GM18520 (cell line): ENCODE measurements at regions not wholly inside any gene's neighbourhood (a gene's known extent, or its start where the extent isn't known, plus 50 kb on each side); places are given as distances from the start of the nearest gene placed in this dataset.
"Not testable (repeated sequence)": the region's sequence is repeated elsewhere in the genome, so short reads cannot be mapped to it uniquely, and the experiment has no call there.

Experiments
- ATAC-seq: cut with Tn5 transposase; IDR thresholded peaks from one replicate; pipeline ENCODE4 v1.9.1; 2021; ENCODE audit not compliant: unreplicated experiment

DNA sequence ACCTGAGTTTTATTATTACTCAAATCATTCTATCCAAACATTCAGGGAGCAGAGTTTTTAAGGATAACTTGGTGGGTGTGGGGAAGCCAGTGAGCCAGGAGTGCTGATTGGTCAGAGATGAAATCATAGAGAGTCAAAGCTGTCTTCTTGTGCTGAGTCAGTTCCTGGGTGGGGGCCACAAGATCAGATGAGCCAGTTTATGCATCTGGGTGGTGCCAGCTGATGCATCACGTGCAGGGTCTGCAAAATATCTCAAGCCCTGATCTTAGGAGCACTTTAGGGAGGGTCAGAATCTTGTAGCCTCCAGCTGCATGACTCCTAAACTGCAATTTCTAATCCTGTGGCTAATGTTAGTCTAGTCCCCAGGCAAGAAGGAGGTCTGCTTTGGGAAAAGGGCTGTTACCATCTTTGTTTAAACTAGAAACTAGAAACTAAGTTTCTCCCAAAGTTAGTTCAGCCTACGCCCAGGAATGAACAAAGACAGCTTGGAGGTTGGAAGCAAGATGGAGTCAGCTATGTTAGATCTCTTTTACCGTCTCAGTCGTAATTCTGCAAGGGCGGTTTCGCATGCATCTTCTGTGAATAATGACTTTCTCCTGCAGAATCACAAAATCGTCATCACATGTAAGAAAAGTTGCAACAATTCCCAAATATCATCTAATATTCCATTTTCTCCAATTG, 97.5 kb downstream of the ZNF664 start:
- ATAC-seq: not testable (repeated sequence)

DNA sequence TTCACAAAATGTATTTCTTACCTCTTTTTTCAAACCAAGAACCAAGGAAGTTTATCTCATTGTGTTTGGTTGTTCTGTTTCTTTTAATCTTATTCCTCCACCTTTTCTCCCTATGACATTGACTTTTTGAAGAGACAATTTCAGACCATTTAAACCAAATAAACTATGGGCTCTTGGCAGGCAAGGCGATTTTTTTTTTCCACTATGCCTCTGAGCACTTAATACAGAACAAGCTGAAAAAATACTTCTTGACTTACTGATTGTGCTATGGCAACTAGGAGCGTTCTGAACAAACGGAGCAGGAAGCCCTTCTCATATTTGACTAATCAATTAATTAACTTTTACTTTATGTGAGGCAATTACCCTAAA, 98.0 kb downstream of the ZNF664 start:
- ATAC-seq: no peak

DNA sequence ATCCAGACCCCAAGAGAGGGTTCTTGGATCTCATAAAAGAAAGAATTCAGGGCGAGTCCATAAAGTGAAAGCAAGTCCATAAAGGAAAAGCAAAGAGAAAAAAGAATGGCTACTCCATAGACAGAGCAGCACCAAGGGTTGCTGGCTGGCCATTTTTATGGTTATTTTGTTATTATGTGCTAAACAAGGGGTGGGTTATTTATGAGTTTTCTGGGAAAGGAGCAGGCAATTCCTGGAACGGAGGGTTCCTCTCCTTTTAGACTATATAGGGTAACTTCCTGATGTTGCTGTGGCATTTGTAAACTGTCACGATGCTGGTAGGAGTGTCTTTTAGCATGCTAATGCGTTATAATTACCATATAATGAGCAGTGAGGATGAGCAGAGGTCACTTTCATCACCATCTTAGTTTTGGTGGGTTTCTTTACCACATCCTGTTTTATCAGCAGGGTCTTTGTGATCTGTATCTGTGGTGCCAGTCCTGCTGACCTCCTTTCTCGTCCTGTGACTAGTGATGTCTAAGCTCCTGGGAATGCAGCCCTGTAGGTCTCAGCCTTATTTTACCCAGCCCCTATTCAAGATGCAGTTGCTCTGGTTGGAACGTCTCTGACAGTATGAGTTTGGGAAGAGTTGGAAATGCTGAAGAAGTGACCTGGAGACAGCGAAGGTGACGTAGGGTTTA, 100.5 kb downstream of the ZNF664 start:
- ATAC-seq: no peak

DNA sequence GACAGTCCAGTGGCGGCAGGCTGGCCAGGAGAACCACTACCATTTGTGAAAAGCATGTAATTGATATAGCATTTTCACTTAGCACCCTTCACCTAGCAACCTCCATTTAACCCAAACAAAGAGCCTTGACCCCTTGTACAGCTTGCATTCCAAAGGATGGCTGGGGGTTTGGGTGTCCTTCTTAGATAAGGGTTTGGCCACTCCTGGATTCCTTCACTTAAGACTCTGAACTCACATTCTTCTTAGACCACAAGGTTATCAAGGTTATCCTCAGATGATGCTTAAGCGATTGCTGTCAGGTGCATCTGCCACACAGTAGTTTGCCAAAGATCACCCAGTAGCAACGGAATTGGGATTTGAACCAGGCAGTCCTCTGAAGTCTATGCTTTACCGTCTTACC, 102.8 kb downstream of the ZNF664 start:
- ATAC-seq: no peak

DNA sequence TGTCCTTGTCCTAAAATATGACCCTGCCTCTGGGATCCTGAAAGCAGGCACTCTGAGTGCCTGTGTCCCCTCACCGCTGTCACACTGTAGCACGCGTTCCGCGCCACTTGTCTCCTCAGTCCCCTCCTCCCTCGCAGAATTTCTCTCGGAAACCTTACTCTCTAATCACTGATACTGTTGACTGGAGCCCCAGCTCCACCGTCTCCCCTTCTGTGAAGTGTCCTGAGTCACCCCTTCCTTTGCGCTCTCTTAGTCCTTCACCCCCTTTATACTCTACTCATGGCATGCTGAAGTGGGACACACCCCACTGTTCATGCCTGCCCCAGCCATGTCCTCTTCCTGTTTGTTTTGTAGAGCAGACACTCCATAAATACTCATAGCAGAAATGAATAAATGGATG, 104.7 kb downstream of the ZNF664 start:
- no peak for ATAC-seq

DNA sequence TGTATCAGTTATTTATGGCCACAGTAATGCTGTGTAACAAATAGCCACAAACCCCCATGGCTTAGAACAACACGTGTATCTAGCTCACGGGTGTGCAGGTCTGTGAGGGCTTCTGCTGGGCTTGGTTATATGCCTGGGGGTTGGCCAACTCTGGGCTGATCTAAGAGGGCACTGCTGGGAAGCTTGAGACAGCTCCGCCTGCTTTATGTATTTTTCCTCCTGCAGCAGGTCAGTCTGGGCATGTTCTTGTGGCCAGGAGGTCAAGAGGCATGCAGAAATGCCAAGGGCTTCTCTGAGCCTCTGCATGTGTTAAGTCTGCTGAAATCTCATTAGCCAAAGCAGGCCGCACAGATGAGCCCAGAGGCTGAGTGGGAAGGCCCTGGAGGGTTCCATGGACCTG, 105.8 kb downstream of the ZNF664 start:
- no peak for ATAC-seq

DNA sequence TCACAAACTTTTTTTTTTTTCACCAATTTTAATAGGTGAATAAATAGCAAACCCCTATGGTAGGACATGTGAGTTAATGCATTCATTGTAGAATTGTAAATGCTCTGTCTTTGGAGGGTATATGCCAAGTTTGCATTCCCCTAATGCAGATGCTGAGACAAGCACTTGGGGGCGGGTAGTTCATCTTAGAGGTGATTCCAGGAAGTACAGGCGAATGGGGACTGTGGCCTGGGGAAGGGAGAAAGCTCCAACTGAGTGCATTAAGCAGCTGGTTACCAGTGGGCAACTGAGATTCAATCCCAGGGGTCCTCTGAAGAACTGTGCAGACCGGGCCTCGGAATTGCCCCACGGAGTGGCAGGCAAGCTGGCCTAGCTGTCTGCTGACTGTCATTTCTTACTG, 107.6 kb downstream of the ZNF664 start:
- no peak for ATAC-seq

DNA sequence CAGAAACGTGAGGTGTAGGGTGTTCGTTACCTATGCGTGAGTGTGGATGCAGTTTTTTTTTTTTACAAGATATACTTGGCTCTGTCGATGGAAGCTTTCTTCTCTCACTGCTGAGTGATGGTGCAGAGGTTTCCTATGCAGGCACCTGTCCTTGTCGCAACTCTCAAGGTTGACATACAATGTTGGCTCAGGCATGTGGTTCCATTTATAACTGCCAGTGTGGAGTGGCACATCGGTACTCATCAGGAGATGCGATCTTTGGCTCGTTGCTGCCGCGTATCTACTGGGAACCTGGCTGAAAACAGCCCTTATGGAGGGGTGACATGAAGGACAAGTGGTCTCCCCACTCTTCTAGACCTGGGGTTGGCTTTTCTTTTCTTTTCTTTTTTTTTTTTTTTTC, 109.0 kb downstream of the ZNF664 start:
- no peak for ATAC-seq

DNA sequence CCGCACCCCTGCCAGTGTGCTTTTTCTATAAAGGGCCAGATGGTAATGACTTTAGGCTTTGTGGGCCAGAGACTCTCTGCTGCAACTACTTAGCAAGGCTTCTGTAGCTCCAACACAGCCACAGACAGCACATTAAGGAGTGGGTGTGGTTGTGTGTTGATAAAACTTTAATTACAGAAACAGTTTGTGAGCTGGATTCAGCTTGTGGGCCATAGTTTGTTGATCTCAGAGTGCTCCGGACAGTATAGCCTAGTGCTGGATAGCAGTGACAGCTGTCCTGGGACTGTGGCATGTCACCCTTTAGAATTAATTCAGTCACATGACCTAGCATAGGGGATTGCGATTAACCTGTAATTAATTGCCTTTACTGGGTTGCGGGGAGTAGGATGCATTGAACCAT, 109.7 kb downstream of the ZNF664 start:
- no peak for ATAC-seq

DNA sequence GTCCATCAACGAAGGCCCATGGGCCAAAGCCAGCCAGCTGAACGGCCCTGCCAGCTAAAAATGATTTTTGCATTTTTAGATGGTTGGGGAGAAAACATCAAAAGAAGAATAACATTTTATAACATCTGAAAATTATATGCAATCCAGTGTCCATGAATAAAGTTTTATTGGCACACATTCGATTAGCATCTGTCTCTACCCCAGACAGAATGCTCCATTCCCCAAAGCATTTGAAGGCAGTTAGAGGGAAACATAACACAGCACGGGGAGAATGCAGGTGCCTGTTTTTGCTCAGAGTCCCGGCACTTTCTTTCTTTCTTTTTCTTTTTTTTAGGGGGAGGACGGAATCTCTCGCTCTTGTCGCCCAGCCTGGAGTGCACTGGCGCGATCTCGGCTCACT, 110.7 kb downstream of the ZNF664 start:
- ATAC-seq: no peak

DNA sequence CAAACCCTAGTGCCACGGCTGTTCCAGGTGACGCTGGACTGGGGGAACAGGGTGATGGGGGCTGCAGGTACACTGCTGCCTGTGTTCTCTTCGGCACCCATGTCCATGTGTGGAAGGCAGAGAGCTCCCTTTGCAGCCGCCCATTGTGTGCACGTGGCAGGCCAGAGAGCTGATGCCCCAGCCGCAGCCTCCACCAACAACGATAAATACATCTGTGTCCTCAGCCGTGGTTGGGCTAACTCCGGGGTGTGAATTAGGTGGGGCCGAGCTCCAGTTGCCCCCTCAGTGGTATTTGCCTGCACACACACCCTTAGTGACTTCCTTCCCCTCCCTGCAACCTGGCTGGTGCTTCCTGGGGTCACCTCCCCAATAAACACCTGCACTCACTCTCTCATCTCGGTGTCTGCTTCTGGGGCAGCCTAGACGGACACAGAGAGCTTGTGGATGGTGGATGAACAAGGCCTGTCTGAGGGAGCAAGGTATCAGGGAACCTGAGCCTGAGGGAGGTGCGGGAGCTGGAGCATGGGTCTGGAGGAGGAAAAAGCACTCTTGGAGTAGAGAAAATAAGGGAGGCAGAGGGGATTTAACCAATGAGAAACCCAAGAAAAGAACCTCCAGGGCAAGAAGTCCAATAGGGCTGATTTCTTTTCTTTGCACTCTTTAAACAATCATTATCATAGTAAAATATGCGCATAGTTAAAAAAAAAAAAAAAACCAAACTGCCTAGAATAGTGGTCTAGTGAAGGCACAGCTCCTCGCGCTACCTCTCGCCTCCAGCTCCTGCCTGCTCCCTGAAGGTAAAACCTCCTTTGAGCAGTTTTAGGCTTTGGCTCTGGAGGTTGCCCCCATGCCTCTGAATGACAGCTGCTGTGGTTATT, 112.6 kb downstream of the ZNF664 start:
- ATAC-seq: no peak

DNA sequence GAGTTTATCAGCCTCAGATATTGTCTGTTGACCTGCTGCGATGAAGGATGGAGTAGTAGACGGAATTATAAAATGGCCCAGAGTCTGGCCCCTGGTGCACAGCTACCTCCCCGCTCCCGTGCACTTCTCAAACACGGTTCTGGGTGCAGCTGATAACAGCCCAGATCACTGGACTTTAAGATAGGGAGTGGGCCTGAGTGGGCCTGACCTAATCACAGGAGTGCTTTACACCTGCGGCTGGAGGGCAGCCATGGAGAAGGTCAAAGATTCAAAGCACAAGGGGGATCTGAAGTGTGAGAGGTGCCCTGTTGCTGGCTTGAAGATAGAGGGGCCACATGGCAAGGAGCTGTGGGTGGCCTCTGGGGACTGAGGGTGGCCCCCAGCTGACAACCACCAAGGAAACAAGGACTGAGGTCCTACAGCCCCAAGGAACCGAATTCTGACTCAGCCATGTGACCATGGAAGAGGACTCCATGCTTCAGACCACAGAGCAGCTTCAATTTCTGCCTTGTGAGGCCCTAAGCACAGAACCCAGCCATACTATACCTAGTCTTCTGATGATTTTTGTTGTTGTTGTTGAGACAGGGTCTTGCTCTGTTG, 113.4 kb downstream of the ZNF664 start:
- no peak for ATAC-seq

DNA sequence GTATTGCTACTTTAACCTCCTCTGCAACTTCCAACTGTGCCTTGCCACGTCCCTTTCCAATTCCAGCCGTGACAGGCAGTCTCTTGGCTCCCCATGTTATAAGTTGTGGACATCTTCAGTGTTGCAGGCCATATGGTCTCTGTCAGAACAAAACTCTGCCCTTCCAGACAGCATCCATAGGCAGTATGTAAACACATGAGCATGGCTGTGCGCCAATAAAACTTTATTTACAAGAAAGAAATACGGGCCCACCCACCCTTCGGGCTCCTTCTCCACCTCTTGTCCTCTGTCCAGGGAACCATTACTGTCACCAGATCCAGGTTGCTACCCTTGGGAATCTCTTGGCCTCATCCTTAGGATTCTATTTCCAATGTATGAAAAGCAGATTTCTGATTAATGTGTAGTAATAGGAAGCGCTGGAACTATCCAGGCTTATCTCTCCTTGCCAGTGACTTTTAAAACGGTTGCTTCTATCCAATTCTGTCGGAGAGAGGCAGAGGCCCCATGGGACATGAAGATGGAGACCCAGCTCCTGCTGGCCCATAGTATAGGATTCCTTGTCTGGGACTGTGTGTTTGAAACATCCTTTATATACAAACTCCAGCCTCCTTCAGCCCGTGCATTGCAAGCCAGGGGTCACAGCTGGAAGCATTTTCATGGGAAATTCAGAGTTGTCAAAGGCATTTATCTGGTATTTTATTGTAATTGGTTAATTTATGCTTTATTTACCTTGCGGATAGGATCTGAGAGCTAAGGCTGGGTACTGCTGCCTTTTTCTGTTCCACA, 114.4 kb downstream of the ZNF664 start:
- ATAC-seq: no peak

DNA sequence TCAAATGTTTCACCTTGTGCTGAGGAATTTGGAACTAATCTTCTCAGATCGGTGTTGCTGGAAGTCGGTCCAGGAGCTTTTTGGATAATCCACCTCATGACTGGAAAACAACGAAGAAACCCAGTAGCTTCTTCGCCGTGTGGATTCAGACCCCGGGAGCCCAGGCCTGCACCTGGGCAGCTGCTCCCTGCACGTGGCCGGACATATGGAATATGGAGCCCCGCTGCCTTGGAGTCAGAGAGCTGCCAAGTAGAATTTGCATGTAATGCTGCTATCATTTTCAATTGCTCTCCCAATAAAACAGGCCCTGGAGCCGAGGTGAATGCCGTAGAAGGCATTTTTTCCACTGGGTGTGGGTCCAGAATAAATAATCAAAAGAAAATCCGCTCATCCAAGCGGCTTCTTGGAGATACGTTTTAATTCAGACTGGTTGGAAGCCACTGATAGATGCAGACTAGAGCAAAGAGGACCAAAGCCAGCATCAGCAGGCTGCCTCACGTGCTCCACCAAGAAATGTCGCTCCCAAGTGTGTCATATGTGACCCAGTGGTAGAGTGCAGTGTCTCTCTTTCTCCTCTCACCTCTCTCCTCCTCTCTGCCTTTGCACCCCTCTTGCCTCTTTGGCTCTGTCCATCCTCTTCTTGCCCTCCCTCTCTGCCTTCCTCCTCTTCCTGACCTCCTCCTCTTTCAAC, 115.3 kb downstream of the ZNF664 start:
- ATAC-seq: no peak

DNA sequence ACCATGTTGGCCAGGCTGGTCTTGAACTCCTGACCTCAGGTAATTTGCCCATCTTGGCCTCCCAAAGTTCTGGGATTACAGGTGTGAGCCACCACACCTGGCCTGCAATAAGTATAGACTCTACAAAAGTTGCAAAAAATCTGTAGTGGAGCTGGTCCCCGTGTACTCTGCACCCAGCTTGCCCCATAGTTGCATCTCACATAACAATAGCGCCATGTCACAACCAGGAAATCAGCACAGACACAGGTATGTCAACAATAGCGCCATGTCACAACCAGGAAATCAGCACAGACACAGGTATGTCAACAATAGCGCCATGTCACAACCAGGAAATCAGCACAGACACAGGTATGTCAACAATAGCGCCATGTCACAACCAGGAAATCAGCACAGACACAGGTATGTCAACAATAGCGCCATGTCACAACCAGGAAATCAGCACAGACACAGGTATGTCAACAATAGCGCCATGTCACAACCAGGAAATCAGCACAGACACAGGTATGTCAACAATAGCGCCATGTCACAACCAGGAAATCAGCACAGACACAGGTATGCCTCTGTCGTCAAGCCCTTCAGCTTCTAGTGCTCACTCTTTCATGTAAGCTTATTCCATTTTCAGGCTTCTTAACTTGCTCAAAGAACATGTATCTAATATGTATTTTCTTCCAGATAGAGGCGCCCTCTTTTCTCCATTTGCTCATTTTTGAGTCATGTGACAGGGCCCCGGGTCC, 116.3 kb downstream of the ZNF664 start:
- ATAC-seq: not testable (repeated sequence)

DNA sequence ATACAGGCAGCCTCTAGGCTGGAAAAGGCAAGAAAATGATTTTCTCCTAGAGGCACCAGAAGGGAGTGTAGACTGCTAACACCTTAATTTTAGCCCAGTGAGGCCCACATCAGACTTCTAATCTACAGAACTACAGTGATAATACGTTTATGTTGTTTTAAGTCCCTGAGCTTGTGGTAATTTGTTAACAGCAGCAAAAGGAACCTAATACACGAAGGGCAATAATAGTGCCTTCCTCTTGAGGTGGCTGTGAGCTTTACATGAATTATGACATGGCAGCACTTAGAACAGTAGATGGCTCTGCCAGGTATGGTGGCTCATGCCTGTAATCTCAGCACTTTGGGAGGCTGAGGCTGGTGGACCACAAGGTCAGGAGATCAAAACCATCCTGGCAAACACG, 118.8 kb downstream of the ZNF664 start:
- ATAC-seq: no peak

DNA sequence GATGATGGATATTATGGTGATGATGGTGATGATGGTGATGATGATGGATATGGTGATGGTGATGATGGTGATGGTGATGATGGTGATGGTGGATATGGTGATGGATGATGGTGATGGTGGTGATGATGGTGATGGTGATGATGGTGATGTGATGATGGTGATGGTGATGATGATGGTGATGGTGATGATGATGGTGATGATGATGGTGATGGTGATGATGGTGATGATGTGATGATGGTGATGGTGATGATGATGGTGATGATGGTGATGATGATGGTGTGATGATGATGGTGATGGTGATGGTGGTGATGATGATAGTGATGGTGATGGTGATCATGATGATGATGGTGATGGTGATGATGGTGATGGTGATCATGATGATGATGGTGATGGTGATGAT, 119.5 kb downstream of the ZNF664 start:
- not testable (repeated sequence) for ATAC-seq

DNA sequence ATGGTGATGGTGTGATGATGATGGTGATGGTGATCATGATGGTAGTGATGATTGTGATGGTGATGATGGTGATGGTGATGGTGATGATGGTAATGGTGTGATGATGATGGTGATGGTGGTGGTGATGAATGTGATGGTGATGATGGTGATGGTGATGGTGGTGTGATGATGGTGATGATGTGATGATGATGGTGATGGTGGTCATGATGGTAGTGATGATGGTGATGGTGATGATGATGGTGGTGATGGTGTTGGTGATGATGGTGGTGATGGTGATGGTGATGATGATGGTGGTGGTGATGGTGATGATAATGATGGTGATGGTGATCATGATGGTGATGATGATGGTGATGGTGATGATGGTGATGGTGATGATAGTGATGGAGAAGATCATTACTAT, 120.3 kb downstream of the ZNF664 start:
- no peak for ATAC-seq

DNA sequence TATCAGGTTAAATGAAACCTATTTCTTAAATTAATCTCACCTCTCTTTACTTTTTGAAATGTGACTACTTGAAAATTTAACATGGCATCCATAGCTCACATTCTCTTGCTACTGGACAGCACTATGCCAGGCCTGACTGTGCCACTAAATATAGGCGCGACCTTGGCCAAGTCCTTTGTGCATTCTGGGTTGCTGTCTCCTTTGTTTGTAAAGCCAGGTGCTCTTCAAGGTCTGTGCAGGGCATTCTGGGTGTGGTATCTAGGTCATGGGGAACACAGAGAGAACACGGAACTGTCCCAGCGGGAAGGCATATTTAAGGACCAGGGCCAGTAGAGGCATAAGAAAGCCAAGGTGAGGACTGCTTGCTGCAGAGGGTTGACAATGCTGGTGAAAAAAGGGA, 121.2 kb downstream of the ZNF664 start:
- ATAC-seq: no peak

DNA sequence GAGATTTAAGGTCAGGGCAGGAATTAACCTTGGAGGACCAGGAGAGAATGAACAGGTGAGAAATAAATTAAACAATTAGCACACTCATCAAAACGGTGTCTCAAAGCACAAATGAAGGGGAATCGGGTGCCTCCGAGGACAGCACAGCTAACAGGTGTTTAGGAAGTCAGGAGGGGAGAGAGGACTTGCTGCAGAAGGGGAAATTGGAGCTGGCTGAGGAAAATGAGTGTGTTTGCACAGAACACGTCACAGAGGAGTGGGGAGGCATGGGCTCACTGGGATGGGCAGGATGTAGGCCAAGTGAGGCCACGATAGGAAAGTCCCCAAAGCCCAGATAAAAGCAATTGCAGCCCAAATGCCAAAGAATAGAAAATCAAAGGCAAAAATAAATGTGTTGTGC, 121.7 kb downstream of the ZNF664 start:
- ATAC-seq: no peak
